WTC11 (cell line): ENCODE measurements at regions not wholly inside any gene's neighbourhood (a gene's known extent, or its start where the extent isn't known, plus 50 kb on each side); places are given as distances from the start of the nearest gene placed in this dataset.

Experiments
- ATF6 ChIP-seq: sonication (generic); formaldehyde crosslinking; IDR thresholded peaks from 2 replicates; pipeline ENCODE4 v1.8.1; 2023; ENCODE audit warnings: mild to moderate bottlenecking, missing genetic modification reagents
- CREB1 ChIP-seq: sonication (generic); formaldehyde crosslinking; IDR thresholded peaks from 2 replicates; pipeline ENCODE4 v1.8.0; 2023; ENCODE audit warnings: mild to moderate bottlenecking, missing genetic modification reagents
- E2F5 ChIP-seq: sonication (generic); formaldehyde crosslinking; IDR thresholded peaks from 2 replicates; pipeline ENCODE4 v1.8.1; 2022; ENCODE audit warnings: mild to moderate bottlenecking, moderate library complexity, missing genetic modification reagents
- ETV6 ChIP-seq: sonication (generic); formaldehyde crosslinking; IDR thresholded peaks from 2 replicates; pipeline ENCODE4 v1.8.1; 2022; ENCODE audit warnings: mild to moderate bottlenecking, missing genetic modification reagents
- NFATC4 ChIP-seq: fragments of 250-450 bp; sonication (Bioruptor Pico); IDR thresholded peaks from 2 replicates; pipeline ENCODE4 v1.9.0; 2021; ENCODE audit warnings: mild to moderate bottlenecking
- NR2C2 ChIP-seq: sonication (generic); formaldehyde crosslinking; IDR thresholded peaks from 2 replicates; pipeline ENCODE4 v1.8.0; 2022; ENCODE audit warnings: mild to moderate bottlenecking, missing genetic modification reagents
- SOX15 ChIP-seq: fragments of 250-450 bp; sonication (Bioruptor Pico); IDR thresholded peaks from 2 replicates; pipeline ENCODE4 v1.9.0; 2021; ENCODE audit warnings: mild to moderate bottlenecking
- USF1 ChIP-seq: sonication (generic); formaldehyde crosslinking; IDR thresholded peaks from 2 replicates; pipeline ENCODE4 v1.8.0; 2022; ENCODE audit warnings: mild to moderate bottlenecking, missing genetic modification reagents
- ZNF138 ChIP-seq: sonication (generic); formaldehyde crosslinking; conservative IDR thresholded peaks from 2 replicates; pipeline ENCODE4 v1.8.1; 2022; ENCODE audit warnings: mild to moderate bottlenecking, moderate library complexity, missing genetic modification reagents
- ZNF416 ChIP-seq: fragments of 250-450 bp; sonication (Bioruptor Pico); IDR thresholded peaks from 2 replicates; pipeline ENCODE4 v1.9.0; 2021; ENCODE audit warnings: mild to moderate bottlenecking, inconsistent platforms
- TF ChIP-seq, protein P1 (sequence below): fragments of 200-600 bp; IDR thresholded peaks from 2 replicates; pipeline ENCODE4 v1.8.0; 2022; ENCODE audit warnings: antibody characterized with exemption
- TF ChIP-seq, protein P2 (sequence below): fragments of 250-450 bp; sonication (Bioruptor Pico); IDR thresholded peaks from 2 replicates; pipeline ENCODE4 v2.1.2; 2022; ENCODE audit warnings: mild to moderate bottlenecking, moderate library complexity
- TF ChIP-seq, protein P3 (sequence below): sonication (generic); formaldehyde crosslinking; IDR thresholded peaks from 2 replicates; pipeline ENCODE4 v1.8.1; 2023; ENCODE audit warnings: mild to moderate bottlenecking, missing genetic modification reagents, moderate library complexity
- TF ChIP-seq, protein P4 (sequence below): sonication (generic); formaldehyde crosslinking; IDR thresholded peaks from 2 replicates; pipeline ENCODE4 v1.8.0; 2022; ENCODE audit warnings: missing genetic modification reagents

DNA sequence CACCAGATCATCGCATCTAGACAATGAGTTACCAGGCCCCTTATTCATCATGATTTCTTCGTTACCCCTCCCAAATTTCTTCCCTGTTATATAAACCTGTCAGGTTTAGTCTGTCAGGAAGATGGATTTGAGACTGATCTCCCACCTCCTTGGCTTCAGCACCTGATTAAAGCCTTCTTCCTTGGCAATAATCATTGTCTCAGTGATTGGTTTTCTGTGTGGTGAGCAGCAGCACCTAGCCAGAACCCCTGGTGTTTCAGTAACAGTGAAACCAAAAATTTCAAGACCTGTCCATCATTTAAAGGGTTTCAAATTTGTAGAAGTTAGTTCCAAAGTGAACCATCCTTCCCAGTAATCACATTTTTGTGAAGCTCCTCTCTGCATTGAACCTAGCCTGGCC, 209.8 kb upstream of the GJE1 start:
- TF ChIP-seq SOX15 (no peak), NR2C2 (CRISPR knock-in tag) (no peak), CREB1 (CRISPR knock-in tag) (no peak), USF1 (CRISPR knock-in tag) (no peak), NFATC4 (no peak), ZNF138 (no peak), ATF6 (no peak), ETV6 (no peak), ZNF416 (CRISPR knock-in tag) (no peak), E2F5 (CRISPR knock-in tag) (no peak)
- TF ChIP-seq, protein P1, sequence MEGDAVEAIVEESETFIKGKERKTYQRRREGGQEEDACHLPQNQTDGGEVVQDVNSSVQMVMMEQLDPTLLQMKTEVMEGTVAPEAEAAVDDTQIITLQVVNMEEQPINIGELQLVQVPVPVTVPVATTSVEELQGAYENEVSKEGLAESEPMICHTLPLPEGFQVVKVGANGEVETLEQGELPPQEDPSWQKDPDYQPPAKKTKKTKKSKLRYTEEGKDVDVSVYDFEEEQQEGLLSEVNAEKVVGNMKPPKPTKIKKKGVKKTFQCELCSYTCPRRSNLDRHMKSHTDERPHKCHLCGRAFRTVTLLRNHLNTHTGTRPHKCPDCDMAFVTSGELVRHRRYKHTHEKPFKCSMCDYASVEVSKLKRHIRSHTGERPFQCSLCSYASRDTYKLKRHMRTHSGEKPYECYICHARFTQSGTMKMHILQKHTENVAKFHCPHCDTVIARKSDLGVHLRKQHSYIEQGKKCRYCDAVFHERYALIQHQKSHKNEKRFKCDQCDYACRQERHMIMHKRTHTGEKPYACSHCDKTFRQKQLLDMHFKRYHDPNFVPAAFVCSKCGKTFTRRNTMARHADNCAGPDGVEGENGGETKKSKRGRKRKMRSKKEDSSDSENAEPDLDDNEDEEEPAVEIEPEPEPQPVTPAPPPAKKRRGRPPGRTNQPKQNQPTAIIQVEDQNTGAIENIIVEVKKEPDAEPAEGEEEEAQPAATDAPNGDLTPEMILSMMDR = no peak
- TF ChIP-seq, protein P2, sequence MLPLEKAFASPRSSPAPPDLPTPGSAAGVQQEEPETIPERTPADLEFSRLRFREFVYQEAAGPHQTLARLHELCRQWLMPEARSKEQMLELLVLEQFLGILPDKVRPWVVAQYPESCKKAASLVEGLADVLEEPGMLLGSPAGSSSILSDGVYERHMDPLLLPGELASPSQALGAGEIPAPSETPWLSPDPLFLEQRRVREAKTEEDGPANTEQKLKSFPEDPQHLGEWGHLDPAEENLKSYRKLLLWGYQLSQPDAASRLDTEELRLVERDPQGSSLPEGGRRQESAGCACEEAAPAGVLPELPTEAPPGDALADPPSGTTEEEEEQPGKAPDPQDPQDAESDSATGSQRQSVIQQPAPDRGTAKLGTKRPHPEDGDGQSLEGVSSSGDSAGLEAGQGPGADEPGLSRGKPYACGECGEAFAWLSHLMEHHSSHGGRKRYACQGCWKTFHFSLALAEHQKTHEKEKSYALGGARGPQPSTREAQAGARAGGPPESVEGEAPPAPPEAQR = no peak
- TF ChIP-seq, protein P3, sequence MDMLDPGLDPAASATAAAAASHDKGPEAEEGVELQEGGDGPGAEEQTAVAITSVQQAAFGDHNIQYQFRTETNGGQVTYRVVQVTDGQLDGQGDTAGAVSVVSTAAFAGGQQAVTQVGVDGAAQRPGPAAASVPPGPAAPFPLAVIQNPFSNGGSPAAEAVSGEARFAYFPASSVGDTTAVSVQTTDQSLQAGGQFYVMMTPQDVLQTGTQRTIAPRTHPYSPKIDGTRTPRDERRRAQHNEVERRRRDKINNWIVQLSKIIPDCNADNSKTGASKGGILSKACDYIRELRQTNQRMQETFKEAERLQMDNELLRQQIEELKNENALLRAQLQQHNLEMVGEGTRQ = no peak
- TF ChIP-seq, protein P4, sequence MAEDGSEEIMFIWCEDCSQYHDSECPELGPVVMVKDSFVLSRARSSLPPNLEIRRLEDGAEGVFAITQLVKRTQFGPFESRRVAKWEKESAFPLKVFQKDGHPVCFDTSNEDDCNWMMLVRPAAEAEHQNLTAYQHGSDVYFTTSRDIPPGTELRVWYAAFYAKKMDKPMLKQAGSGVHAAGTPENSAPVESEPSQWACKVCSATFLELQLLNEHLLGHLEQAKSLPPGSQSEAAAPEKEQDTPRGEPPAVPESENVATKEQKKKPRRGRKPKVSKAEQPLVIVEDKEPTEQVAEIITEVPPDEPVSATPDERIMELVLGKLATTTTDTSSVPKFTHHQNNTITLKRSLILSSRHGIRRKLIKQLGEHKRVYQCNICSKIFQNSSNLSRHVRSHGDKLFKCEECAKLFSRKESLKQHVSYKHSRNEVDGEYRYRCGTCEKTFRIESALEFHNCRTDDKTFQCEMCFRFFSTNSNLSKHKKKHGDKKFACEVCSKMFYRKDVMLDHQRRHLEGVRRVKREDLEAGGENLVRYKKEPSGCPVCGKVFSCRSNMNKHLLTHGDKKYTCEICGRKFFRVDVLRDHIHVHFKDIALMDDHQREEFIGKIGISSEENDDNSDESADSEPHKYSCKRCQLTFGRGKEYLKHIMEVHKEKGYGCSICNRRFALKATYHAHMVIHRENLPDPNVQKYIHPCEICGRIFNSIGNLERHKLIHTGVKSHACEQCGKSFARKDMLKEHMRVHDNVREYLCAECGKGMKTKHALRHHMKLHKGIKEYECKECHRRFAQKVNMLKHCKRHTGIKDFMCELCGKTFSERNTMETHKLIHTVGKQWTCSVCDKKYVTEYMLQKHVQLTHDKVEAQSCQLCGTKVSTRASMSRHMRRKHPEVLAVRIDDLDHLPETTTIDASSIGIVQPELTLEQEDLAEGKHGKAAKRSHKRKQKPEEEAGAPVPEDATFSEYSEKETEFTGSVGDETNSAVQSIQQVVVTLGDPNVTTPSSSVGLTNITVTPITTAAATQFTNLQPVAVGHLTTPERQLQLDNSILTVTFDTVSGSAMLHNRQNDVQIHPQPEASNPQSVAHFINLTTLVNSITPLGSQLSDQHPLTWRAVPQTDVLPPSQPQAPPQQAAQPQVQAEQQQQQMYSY (CRISPR knock-in tag) = no peak
